ENCODE measurements at regions not wholly inside any gene's neighbourhood (a gene's known extent, or its start where the extent isn't known, plus 50 kb on each side); places are given as distances from the start of the nearest gene placed in this dataset.

GRCh38 chr1:209342441-209343175 is 240.9 kb upstream of the CAMK1G start:
- no peak for DNase-seq (ENCODE audit: low spot score)

DNA sequence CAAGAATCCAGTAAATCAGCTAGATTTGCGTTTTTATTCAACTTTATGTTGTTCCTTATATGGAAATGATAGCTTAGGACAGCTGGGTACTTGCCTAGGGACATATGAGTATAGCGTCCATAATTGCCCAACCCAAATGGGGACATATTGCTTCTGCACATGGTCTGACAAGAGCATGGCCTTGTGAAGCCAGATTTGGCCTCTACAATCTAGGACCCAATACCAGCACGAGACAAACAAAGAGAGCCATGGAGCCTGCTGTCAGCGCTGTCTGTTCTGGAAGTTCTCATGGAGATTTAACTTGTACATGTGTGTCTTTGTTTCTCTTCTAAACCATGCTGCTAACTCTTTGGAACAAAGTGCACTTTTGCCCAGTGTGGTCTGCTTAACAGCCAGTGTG is 240.0 kb upstream of the CAMK1G start:
- no peak for DNase-seq (ENCODE audit: low spot score)

GRCh38 chr1:209344156-209344555 is 239.4 kb upstream of the CAMK1G start:
- DNase-seq (ENCODE audit: low spot score) = no peak

DNA sequence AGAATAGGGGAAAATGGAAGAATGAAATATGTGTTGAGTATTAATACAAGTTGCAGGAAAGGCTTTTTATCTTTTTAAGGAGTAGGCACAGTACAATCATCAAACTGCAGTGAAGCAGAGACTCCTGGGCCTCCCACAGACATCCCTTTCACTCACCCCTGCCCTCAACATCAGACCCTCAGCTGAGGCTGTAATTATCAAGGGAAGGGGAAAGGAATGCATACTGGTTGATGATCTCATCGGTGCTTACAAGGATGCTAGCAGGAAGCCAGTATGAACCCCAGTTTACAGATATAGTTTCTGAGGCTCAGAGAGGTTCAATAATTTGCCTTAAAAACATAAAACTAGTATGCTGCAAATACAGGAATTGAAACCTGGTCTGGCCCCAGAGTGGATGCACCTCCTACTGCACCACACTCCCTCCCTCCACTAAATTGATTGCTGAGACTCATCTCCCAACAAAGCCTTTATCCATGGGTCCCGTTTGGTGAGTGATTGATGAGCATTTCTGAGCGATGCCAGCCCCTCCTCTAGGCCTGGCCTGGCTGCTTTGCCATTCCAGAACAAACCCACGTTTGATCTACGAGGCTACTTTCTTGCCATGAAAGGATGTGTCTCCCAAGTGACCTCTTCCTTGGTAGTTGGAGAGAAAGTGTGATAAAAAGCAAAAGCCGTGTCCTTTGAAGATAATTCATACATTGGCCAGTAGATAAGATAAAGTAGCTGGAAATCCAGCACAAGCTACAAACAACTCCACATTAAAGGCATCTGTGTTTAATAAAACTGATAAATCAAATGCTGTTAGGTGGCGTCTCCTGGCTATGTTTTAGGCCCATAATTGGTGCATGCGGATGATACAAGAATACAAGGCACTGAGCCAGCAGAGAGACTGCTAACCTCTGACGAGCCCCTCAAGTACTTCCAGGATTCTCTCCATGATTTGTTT is 233.9 kb upstream of the CAMK1G start:
- no peak for DNase-seq (ENCODE audit: low spot score)

GRCh38 chr1:209353053-209353452 is 230.5 kb upstream of the CAMK1G start:
- no peak for DNase-seq (ENCODE audit: low spot score)

GRCh38 chr1:209354111-209354839 is 229.2 kb upstream of the CAMK1G start:
- DNase-seq (ENCODE audit: low spot score) = peak; percentile 91

DNA sequence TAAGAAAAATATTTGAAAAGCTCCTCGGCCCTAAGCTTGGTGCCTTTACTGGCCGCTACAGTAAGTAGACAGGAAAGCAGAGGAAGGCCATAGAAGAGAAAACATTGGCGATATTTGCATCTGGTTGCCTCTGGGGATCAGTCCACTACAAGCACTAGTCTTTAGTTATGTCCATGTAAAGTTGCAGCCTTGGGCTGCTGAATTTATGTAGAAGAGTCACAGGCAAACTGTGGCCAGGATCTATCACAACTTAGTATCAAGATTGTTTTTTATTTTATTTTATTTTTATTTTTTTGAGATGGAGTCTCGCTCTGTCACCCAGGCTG is 228.7 kb upstream of the CAMK1G start:
- no peak for DNase-seq (ENCODE audit: low spot score)

DNA sequence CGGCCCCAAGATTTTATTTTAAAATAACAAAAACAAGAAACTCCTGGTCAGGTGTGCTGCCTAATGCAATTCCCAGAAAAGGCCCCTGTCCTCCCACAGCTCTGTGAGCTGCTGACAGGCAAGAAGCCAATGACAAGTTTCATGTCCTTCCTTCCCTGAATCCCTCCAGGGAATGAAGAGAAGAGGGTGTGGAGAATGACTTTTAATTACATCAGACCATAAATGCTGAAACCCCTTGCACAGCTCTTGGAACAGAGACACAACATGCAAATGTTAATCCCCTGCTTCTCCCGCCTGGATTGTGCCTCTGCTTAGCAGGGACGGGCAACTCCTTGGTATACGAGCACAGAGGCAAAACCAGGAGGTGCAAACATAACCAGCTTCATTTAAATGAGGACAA is 228.1 kb upstream of the CAMK1G start:
- DNase-seq (ENCODE audit: low spot score) = no peak

GRCh38 chr1:209356976-209357377 is 226.5 kb upstream of the CAMK1G start:
- no peak for DNase-seq (ENCODE audit: low spot score)

DNA sequence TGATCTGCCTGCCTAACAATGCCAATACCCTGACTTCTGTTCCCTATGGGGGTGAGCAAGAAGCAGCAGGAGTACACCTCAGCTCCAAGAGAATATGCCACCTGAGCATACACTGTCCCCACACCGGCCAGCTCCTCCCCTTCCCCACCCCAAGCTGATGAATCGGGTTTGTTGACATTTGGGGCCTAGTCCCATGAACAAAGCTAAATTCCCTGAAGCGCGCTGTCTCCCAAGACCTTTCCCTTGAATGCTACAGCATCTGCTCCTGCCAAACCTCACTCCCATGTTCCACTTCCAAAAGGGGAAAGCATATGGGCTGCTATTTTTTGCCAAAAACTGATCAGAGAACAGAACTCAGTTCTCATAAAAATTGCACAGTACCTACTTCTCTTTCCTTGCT is 220.4 kb upstream of the CAMK1G start:
- no peak for DNase-seq (ENCODE audit: low spot score)

DNA sequence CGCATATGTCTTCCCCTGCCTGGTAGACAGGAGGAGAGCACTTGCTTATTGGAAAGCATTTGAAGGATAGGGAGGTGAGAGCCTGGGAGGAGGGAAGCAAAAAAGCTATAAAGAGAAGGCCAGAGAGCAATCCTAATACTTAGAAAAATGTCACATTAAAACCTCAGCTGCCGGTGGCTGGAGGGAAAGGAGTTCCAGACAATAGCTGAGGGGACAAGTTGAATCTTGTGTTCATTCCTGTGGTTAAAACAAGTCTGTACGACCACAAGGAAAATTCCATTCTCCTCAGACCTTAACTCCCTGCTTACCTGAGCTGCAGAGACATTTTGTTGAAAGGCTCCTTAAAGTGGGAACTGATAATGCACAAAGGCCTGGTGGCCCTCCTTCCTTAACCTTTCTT is 218.8 kb upstream of the CAMK1G start:
- no peak for DNase-seq (ENCODE audit: low spot score)

GRCh38 chr1:209367061-209367772 is 216.3 kb upstream of the CAMK1G start:
- DNase-seq (ENCODE audit: low spot score) = no peak

GRCh38 chr1:209368864-209369598 is 214.5 kb upstream of the CAMK1G start:
- no peak for DNase-seq (ENCODE audit: low spot score)

DNA sequence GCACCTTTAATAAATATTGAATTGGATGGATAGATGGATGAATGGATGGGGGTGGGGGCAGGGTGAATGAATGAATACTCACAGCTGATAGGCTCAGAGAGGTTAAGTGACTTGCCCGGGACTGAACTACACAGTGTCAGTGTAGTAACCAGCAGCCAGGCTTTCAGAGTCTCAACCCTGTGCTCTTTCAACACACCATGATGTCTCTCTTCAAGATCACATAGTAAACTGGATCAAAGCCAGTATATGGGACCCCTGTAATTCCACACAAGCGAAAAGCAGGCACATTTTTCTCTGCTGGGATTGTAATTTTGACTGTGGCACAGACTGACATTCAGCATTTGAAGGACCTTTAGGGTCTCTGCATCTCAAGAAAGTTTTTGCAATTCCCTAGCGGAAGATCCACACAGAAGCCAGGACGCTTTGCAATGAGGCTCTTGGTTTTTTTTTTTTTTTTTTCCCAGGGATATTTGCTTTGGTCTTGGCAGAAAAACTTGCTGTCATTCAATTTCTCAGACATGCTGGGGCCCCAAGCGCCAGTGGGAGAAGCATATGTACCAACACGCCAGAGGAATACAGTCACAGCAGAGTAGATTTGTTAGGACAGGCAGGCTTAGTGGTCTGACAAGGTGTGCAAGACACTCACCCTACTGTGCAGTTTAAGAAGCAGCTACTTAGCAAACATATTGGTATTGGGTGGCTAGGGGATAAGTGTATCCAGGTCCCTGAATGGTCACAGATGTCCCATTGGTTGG is 213.1 kb upstream of the CAMK1G start:
- DNase-seq (ENCODE audit: low spot score) = no peak

- no peak for DNase-seq (ENCODE audit: low spot score)
These were observed 208.4 kb upstream of the CAMK1G start for GRCh38 chr1:209375097-209375496.

- DNase-seq (ENCODE audit: low spot score) = no peak
These were observed 207.7 kb upstream of the CAMK1G start for GRCh38 chr1:209375671-209376365.

DNA sequence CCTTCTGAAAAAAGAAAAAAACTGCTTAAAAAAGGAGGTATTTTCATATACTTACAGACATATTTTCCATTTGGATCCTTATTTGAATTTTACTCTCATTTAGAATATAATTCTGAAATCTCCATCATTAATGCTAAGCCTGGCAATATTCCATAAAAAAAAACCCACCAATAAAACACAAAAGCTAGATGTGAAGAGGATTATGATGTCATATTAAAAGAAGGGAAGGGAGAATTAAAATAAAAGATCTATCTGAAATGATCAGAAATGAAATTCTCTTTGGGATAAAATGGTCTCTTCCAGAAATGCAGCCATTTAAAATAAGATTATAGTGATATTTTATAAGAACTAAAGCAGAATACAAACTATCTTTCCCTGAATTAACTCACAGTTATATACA is 206.7 kb upstream of the CAMK1G start:
- DNase-seq (ENCODE audit: low spot score) = no peak

DNA sequence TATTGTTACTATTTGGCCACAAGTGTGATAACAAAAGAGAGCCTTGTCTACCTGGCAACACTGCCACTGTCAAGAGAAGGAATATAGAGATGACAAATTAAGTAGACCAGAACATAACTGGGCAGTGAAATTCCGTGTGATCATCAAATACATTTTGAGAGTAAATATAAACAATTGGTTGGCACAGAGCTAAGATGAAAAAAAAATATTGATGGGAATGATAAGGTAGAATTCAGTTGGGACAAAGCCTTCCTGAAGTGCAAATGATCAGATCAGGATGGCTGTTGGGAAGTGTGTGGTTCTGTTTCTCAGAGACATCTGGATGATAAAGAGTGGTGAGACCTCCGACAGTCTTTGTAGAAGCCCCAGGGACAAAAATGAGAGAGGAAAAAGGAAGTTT is 205.5 kb upstream of the CAMK1G start:
- no peak for DNase-seq (ENCODE audit: low spot score)

GRCh38 chr1:209379280-209379679 is 204.2 kb upstream of the CAMK1G start:
- no peak for DNase-seq (ENCODE audit: low spot score)

GRCh38 chr1:209380420-209380819 is 203.1 kb upstream of the CAMK1G start:
- DNase-seq (ENCODE audit: low spot score) = no peak

Measured in COLO829 (cell line).